Endothelial cell (in vitro differentiated cells): ENCODE measurements at regions not wholly inside any gene's neighbourhood (a gene's known extent, or its start where the extent isn't known, plus 50 kb on each side); places are given as distances from the start of the nearest gene placed in this dataset.

Experiments used
- DNase-seq: peaks from one replicate; pipeline ENCODE4 v3.0.0; 2021; ENCODE audit warnings: low spot score
- H3K27ac Mint-ChIP-seq: one replicate; pipeline ENCODE4 v1.8.0; 2021; ENCODE audit warnings: mixed read lengths, inconsistent platforms; ENCODE audit not compliant: unreplicated experiment
- H3K27me3 Mint-ChIP-seq: one replicate; pipeline ENCODE4 v1.8.0; 2021; ENCODE audit warnings: mild to moderate bottlenecking, moderate library complexity, mixed read lengths, inconsistent platforms; ENCODE audit not compliant: unreplicated experiment
- H3K36me3 Mint-ChIP-seq: one replicate; pipeline ENCODE4 v1.8.0; 2021; ENCODE audit warnings: mild to moderate bottlenecking, low read depth, mixed read lengths, inconsistent platforms; ENCODE audit not compliant: unreplicated experiment
- H3K4me1 Mint-ChIP-seq: one replicate; pipeline ENCODE4 v1.8.0; 2021; ENCODE audit warnings: mild to moderate bottlenecking, mixed read lengths, inconsistent platforms; ENCODE audit not compliant: unreplicated experiment
- H3K4me3 Mint-ChIP-seq: one replicate; pipeline ENCODE4 v1.8.0; 2021; ENCODE audit warnings: mild to moderate bottlenecking, mixed read lengths, inconsistent platforms; ENCODE audit not compliant: unreplicated experiment
- H3K9me3 Mint-ChIP-seq: one replicate; pipeline ENCODE4 v1.8.0; 2021; ENCODE audit warnings: mixed read lengths, inconsistent platforms; ENCODE audit not compliant: unreplicated experiment
- CTCF ChIP-seq: fragments of 200-600 bp; sonication (generic); IDR thresholded peaks from one replicate; pipeline ENCODE4 v1.5.0; 2021; ENCODE audit warnings: antibody characterized with exemption; ENCODE audit not compliant: unreplicated experiment

DNA sequence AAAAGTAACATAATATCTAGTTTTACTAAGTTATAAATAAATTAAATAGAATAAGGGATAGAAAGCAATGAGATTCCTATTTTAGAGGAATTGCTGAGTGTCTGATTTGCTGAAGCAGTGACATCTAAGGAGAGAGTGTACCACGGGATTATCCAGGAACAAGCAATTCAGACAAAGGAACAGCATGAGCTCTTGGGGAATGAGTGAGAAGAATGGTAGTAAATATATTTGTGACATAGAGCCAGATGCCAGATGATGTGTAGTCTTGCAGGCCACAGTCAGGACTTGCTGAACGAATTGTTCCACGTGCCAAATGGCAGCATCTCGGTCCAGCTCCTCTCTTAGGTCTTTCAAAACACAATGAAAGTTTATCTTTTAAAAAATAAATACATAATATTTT is 339.2 kb downstream of the TENT5A start:
- no peaks in the 10 kb centered on the region for H3K9me3 Mint-ChIP-seq
- no peak overlapping the region for H3K27ac Mint-ChIP-seq
- no peaks in the 10 kb centered on the region for H3K27me3 Mint-ChIP-seq
- TF ChIP-seq CTCF: no peak
- no peak for DNase-seq
- H3K4me3 Mint-ChIP-seq: no peak overlapping the region
- H3K36me3 Mint-ChIP-seq: no peaks in the 10 kb centered on the region
- no peaks in the 10 kb centered on the region for H3K4me1 Mint-ChIP-seq

- Mint-ChIP-seq H3K27ac (no peak overlapping the region), H3K27me3 (no peaks in the 10 kb centered on the region), H3K36me3 (no peaks in the 10 kb centered on the region), H3K4me3 (no peak overlapping the region), H3K4me1 (no peaks in the 10 kb centered on the region), H3K9me3 (no peaks in the 10 kb centered on the region)
- DNase-seq: no peak
- no peak for TF ChIP-seq CTCF
Observed at GRCh38 chr6:81401970-81402690, 350.4 kb downstream of the TENT5A start.

DNA sequence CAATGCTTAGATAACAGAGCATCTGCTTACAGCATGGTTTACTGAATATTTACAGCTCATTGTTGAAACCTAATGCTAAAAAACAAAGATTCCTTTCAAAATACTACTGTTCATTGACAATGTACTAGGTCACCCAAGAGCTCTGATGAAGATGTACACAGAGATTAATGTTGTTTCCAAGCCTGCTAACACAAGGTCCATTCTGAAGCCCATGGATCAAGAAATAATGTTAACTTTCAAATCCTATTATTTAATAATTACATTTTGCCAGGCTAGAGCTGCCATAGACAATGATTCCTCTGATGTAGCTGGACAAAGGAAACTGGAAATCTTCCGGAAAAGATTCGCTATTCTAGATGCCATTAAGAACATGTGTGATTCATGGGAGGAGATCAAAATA is 355.6 kb downstream of the TENT5A start:
- Mint-ChIP-seq H3K27me3 (peaks cover 1% of the 10 kb centered on the region), H3K27ac (no peak overlapping the region), H3K4me1 (no peaks in the 10 kb centered on the region), H3K9me3 (peaks cover 13% of the 10 kb centered on the region), H3K4me3 (no peak overlapping the region), H3K36me3 (peaks cover 1% of the 10 kb centered on the region)
- no peak for DNase-seq
- TF ChIP-seq CTCF: no peak

GRCh38 chr6:81387163-81387562 is 365.3 kb downstream of the TENT5A start:
- Mint-ChIP-seq H3K27ac (no peak overlapping the region), H3K9me3 (peaks cover 9% of the 10 kb centered on the region), H3K4me1 (no peaks in the 10 kb centered on the region), H3K36me3 (peaks cover 8% of the 10 kb centered on the region), H3K4me3 (no peak overlapping the region), H3K27me3 (no peaks in the 10 kb centered on the region)
- TF ChIP-seq CTCF: no peak
- DNase-seq: no peak

DNA sequence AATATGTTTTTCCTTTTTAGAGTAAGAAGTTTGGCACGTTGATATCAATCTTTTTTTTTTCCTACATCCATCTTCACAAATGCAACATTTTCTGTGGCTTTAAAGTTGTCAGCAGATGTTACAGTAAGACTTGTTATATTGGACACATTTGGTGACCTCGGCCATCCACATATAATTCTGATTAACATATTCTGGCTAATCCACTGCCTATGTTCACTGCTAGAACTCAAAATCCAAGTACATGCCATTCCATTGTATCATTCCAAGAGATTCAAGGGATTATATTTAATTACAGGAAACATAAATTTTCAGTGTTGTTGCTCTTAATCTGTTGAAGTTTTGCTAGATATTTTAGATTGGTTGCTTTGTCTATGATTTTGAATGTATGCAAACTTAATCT is 367.6 kb downstream of the TENT5A start:
- no peaks in the 10 kb centered on the region for H3K4me1 Mint-ChIP-seq
- no peaks in the 10 kb centered on the region for H3K27me3 Mint-ChIP-seq
- no peak for TF ChIP-seq CTCF
- no peak overlapping the region for H3K27ac Mint-ChIP-seq
- H3K9me3 Mint-ChIP-seq: no peaks in the 10 kb centered on the region
- DNase-seq: no peak
- no peaks in the 10 kb centered on the region for H3K36me3 Mint-ChIP-seq
- H3K4me3 Mint-ChIP-seq: no peak overlapping the region
